ENCODE measurements at regions not wholly inside any gene's neighbourhood (a gene's known extent, or its start where the extent isn't known, plus 50 kb on each side); places are given as distances from the start of the nearest gene placed in this dataset.
"Not testable (repeated sequence)": the region's sequence is repeated elsewhere in the genome, so short reads cannot be mapped to it uniquely, and the experiment has no call there.

- H3K4me3 ChIP-seq (ENCODE audit: low read depth, low read length): no peak overlapping the region
- TF ChIP-seq CTCF (IDR thresholded peaks at IDR 0.05; ENCODE audit: low read depth, low read length): no peak
Observed at GRCh38 chr10:124242365-124242764, 149.0 kb upstream of the CHST15 start.

GRCh38 chr10:124241510-124241909, 148.1 kb upstream of the CHST15 start:
- H3K4me3 ChIP-seq (ENCODE audit: low read depth, low read length): not testable (repeated sequence)

GRCh38 chr10:124240839-124241291, 147.5 kb upstream of the CHST15 start:
- TF ChIP-seq CTCF (IDR thresholded peaks at IDR 0.05; ENCODE audit: low read depth, low read length): no peak
- no peak overlapping the region for H3K4me3 ChIP-seq (ENCODE audit: low read depth, low read length)

- H3K4me3 ChIP-seq (ENCODE audit: low read depth, low read length): no peak overlapping the region
- TF ChIP-seq CTCF (IDR thresholded peaks at IDR 0.05; ENCODE audit: low read depth, low read length): no peak
Observed at GRCh38 chr10:124239696-124240095, 146.3 kb upstream of the CHST15 start.

- no peak for TF ChIP-seq CTCF (IDR thresholded peaks at IDR 0.05; ENCODE audit: low read depth, low read length)
- no peak overlapping the region for H3K4me3 ChIP-seq (ENCODE audit: low read depth, low read length)
Observed at GRCh38 chr10:124239134-124239533, 145.7 kb upstream of the CHST15 start.

GRCh38 chr10:124238367-124238766, 145.0 kb upstream of the CHST15 start:
- no peak for TF ChIP-seq CTCF (IDR thresholded peaks at IDR 0.05; ENCODE audit: low read depth, low read length)
- H3K4me3 ChIP-seq (ENCODE audit: low read depth, low read length): no peak overlapping the region

GRCh38 chr10:124237282-124237961, 144.0 kb upstream of the CHST15 start:
- no peak overlapping the region for H3K4me3 ChIP-seq (ENCODE audit: low read depth, low read length)
- TF ChIP-seq CTCF (IDR thresholded peaks at IDR 0.05; ENCODE audit: low read depth, low read length): no peak

- no peak overlapping the region for H3K4me3 ChIP-seq (ENCODE audit: low read depth, low read length)
- no peak for TF ChIP-seq CTCF (IDR thresholded peaks at IDR 0.05; ENCODE audit: low read depth, low read length)
Observed at GRCh38 chr10:124236816-124237215, 143.4 kb upstream of the CHST15 start.

Measured in WI38 (cell line).